ENCODE measurements at regions not wholly inside any gene's neighbourhood (a gene's known extent, or its start where the extent isn't known, plus 50 kb on each side); places are given as distances from the start of the nearest gene placed in this dataset.

DNA sequence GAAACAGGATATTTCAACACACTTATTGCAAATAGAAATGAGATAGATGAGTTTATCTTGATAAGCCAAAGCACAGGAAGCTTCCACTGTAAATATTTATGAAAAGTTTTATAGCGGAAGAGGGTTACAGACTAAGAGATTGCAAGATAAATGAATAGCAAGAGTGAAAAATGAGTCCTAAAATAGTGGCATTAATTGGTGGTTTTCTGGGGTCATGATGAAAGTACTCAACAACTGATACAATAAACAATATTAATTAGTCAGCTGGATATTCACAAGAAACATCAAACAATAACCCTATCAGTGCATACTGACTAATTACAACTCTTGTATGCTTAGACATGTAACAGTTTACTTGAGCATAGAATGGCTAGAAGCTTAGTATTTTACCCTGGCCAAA is 154.8 kb upstream of the CHODL start:
- Histone ChIP-seq H3K4me3 (ENCODE audit: low read length) (no peak overlapping the region), H3K36me3 (replicated peaks; ENCODE audit: low read depth, low read length) (no peaks in the 10 kb centered on the region), H3K27me3 (ENCODE audit: low read depth, low read length) (no peaks in the 10 kb centered on the region), H4K20me1 (ENCODE audit: insufficient read depth, low read length) (no peaks in the 10 kb centered on the region), H3K4me2 (ENCODE audit: low read length) (no peak overlapping the region), H3K9ac (ENCODE audit: low read length) (no peak overlapping the region), H2AFZ (ENCODE audit: low read depth, low read length) (no peak overlapping the region), H3K27ac (ENCODE audit: low read length) (no peak overlapping the region), H3K9me3 (ENCODE audit: insufficient read depth, low read length) (no peaks in the 10 kb centered on the region), H3K79me2 (ENCODE audit: low read length) (no peaks in the 10 kb centered on the region), H3K4me1 (ENCODE audit: low read length) (no peaks in the 10 kb centered on the region)
- TF ChIP-seq EZH2phosphoT487 (IDR thresholded peaks at IDR 0.05; ENCODE audit: low read depth) (no peak), CTCF (IDR thresholded peaks at IDR 0.05; ENCODE audit: low read depth, low read length) (no peak)

- Histone ChIP-seq H3K36me3 (replicated peaks; ENCODE audit: low read depth, low read length) (no peaks in the 10 kb centered on the region), H2AFZ (ENCODE audit: low read depth, low read length) (no peak overlapping the region), H4K20me1 (ENCODE audit: insufficient read depth, low read length) (no peaks in the 10 kb centered on the region), H3K4me3 (ENCODE audit: low read length) (no peak overlapping the region), H3K9me3 (ENCODE audit: insufficient read depth, low read length) (no peaks in the 10 kb centered on the region), H3K79me2 (ENCODE audit: low read length) (no peaks in the 10 kb centered on the region), H3K27ac (ENCODE audit: low read length) (no peak overlapping the region), H3K27me3 (ENCODE audit: low read depth, low read length) (no peaks in the 10 kb centered on the region), H3K9ac (ENCODE audit: low read length) (no peak overlapping the region), H3K4me2 (ENCODE audit: low read length) (no peak overlapping the region), H3K4me1 (ENCODE audit: low read length) (peaks cover 2% of the 10 kb centered on the region; the same call in 1 of the 2 replicates)
- no peak for TF ChIP-seq CTCF (IDR thresholded peaks at IDR 0.05; ENCODE audit: low read depth, low read length)
- TF ChIP-seq EZH2phosphoT487 (IDR thresholded peaks at IDR 0.05; ENCODE audit: low read depth) = no peak
Measured at GRCh38 chr21:18070392-18070791, 174.2 kb upstream of the CHODL start.

DNA sequence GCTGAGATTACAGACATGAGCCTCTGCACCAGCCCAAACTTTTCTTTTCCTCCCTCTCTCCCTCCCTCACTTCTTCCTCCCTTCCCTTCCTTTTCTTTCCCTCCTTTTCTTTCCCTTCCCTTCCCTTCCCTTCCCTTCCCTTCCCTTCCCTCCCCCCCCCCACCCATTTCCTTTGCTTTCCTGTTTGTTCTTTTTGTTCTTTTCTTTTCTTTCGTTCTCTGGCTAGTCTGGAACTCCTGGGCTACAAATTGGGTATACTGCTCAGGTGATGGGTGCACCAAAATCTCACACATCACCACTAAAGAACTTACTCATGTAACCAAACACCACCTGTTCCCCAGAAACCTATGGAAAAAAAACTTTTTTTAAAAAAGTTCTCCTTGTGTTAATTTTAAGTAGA is 174.8 kb upstream of the CHODL start:
- no peak overlapping the region for H3K27ac ChIP-seq (ENCODE audit: low read length)
- TF ChIP-seq EZH2phosphoT487 (IDR thresholded peaks at IDR 0.05; ENCODE audit: low read depth) (no peak), CTCF (IDR thresholded peaks at IDR 0.05; ENCODE audit: low read depth, low read length) (no peak)

DNA sequence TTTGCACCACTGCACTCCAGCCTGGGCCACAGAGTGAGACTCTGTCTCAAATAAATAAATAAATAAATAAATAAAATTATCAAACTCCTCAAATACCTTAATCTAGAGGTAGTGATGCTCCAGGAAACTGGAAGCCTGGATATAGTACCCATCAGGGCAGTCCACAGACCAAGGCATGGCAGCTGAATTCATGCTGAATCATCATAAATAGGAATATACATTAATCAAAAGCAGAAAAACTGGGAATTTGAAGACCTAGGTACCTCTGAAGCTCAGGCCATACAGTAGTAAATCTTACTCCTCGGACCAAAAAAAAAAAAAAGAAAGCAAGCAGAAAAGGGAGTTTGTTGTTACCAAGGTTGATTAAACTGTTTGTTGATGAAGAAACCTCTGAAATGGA is 184.2 kb upstream of the CHODL start:
- Histone ChIP-seq H2AFZ (ENCODE audit: low read depth, low read length) (no peak overlapping the region), H3K79me2 (ENCODE audit: low read length) (no peaks in the 10 kb centered on the region), H3K36me3 (replicated peaks; ENCODE audit: low read depth, low read length) (no peaks in the 10 kb centered on the region), H3K27ac (ENCODE audit: low read length) (no peak overlapping the region), H3K4me2 (ENCODE audit: low read length) (no peak overlapping the region), H4K20me1 (ENCODE audit: insufficient read depth, low read length) (no peaks in the 10 kb centered on the region), H3K9ac (ENCODE audit: low read length) (no peak overlapping the region), H3K27me3 (ENCODE audit: low read depth, low read length) (no peaks in the 10 kb centered on the region), H3K9me3 (ENCODE audit: insufficient read depth, low read length) (no peaks in the 10 kb centered on the region), H3K4me3 (ENCODE audit: low read length) (no peak overlapping the region), H3K4me1 (ENCODE audit: low read length) (no peaks in the 10 kb centered on the region)
- TF ChIP-seq EZH2phosphoT487 (IDR thresholded peaks at IDR 0.05; ENCODE audit: low read depth) = no peak
- TF ChIP-seq CTCF (IDR thresholded peaks at IDR 0.05; ENCODE audit: low read depth, low read length) = no peak

More for the DNA sequence above, 174.8 kb upstream of the CHODL start:
- H3K4me1 ChIP-seq (ENCODE audit: low read length) = peaks cover 2% of the 10 kb centered on the region; the same call in 1 of the 2 replicates
- H4K20me1 ChIP-seq (ENCODE audit: insufficient read depth, low read length) = no peaks in the 10 kb centered on the region
- no peak overlapping the region for H3K9ac ChIP-seq (ENCODE audit: low read length)
- no peaks in the 10 kb centered on the region for H3K36me3 ChIP-seq (replicated peaks; ENCODE audit: low read depth, low read length)
- no peak overlapping the region for H2AFZ ChIP-seq (ENCODE audit: low read depth, low read length)
- no peak overlapping the region for H3K4me2 ChIP-seq (ENCODE audit: low read length)
- H3K4me3 ChIP-seq (ENCODE audit: low read length) = no peak overlapping the region
- no peaks in the 10 kb centered on the region for H3K27me3 ChIP-seq (ENCODE audit: low read depth, low read length)
- H3K9me3 ChIP-seq (ENCODE audit: insufficient read depth, low read length) = no peaks in the 10 kb centered on the region
- H3K79me2 ChIP-seq (ENCODE audit: low read length) = no peaks in the 10 kb centered on the region
